ENCODE measurements at regions not wholly inside any gene's neighbourhood (a gene's known extent, or its start where the extent isn't known, plus 50 kb on each side); places are given as distances from the start of the nearest gene placed in this dataset.

GRCh38 chr10:36526033-36526432, 599.4 kb upstream of the ANKRD30A start:
- Histone ChIP-seq H3K4me3 (ENCODE audit: insufficient read depth, low read depth, low read length) (no peak overlapping the region), H2AFZ (replicated peaks; ENCODE audit: low read length, poor library complexity) (no peak overlapping the region), H4K91ac (ENCODE audit: insufficient read depth, low read depth, low read length) (no peak overlapping the region), H4K20me1 (ENCODE audit: insufficient read depth, low read length) (no peaks in the 10 kb centered on the region), H4K5ac (ENCODE audit: low read depth, low read length) (no peak overlapping the region), H3K36me3 (ENCODE audit: control insufficient read depth, insufficient read depth, low read length) (no peaks in the 10 kb centered on the region), H2BK5ac (ENCODE audit: low read depth, low read length, poor library complexity, severe bottlenecking) (no peak overlapping the region), H3K4me2 (ENCODE audit: low read depth, low read length) (no peak overlapping the region), H3K9ac (ENCODE audit: low read depth, low read length) (no peak overlapping the region), H2BK20ac (ENCODE audit: low read depth, low read length) (no peak overlapping the region), H3K23ac (ENCODE audit: low read depth, low read length) (no peak overlapping the region), H4K8ac (ENCODE audit: low read depth in 2 of 2, low read length in 2 of 2) (no peak overlapping the region), H2AK9ac (replicated peaks; ENCODE audit: low read depth, low read length, poor library complexity) (no peak overlapping the region), H3K9me3 (ENCODE audit: control insufficient read depth, insufficient read depth, low read length) (0 out of 2 replicates have a peak, but pooled peaks cover 2% of the 10 kb centered on the region), H3K9me1 (ENCODE audit: insufficient read depth, low read length) (no peaks in the 10 kb centered on the region), H3K27ac (ENCODE audit: insufficient read depth, low read length) (no peak overlapping the region), H2AK5ac (ENCODE audit: low read depth, low read length) (no peak overlapping the region), H3K14ac (replicated peaks; ENCODE audit: low read depth, low read length) (no peak overlapping the region), H3K79me1 (ENCODE audit: low read depth in 1 of 2, low read length in 2 of 2) (no peaks in the 10 kb centered on the region), H2BK120ac (ENCODE audit: low read depth, low read length) (no peak overlapping the region), H3K4ac (ENCODE audit: low read depth, low read length) (no peak overlapping the region), H3K56ac (ENCODE audit: extremely low read depth, insufficient read depth, low read length) (no peak overlapping the region), H2BK15ac (ENCODE audit: low read depth, low read length) (no peak overlapping the region), H3K4me1 (ENCODE audit: control insufficient read depth, insufficient read depth, low read length) (no peaks in the 10 kb centered on the region), H3K18ac (ENCODE audit: low read depth, low read length) (no peak overlapping the region), H3K27me3 (ENCODE audit: control insufficient read depth, insufficient read depth, low read length) (no peaks in the 10 kb centered on the region)
- no TSS peak for BruUV-seq (replicated peaks)
- ChIA-PET CTCF (no interaction called here), POLR2A (ENCODE audit: unreplicated experiment) (no interaction called here)
- intact Hi-C loops (cut with micrococcal nuclease), result no loop called here
- dilution Hi-C loops (cut with HindIII; ENCODE audit: low sequenced_read_pairs, unreplicated experiment), result no loop called here
- DNase-seq, result no peak
- in situ Hi-C loops (cut with MboI; ENCODE audit: low sequenced_read_pairs), result no loop called here
- no peak for ATAC-seq (ENCODE audit: low read depth)
- TF ChIP-seq ELK1 (IDR thresholded peaks at IDR 0.05; ENCODE audit: borderline replicate concordance, low read depth, low read length) (no peak), MAFK (IDR thresholded peaks at IDR 0.05; ENCODE audit: low read depth, low read length) (no peak), FOS (IDR thresholded peaks at IDR 0.05; ENCODE audit: low read depth, low read length) (no peak), SMC3 (IDR thresholded peaks at IDR 0.05; ENCODE audit: low read depth, low read length) (no peak), RCOR1 (IDR thresholded peaks at IDR 0.05; ENCODE audit: insufficient replicate concordance, low read length) (no peak), MAZ (IDR thresholded peaks at IDR 0.05; ENCODE audit: borderline replicate concordance, low read depth, low read length) (no peak), MXI1 (IDR thresholded peaks at IDR 0.05; ENCODE audit: borderline replicate concordance, low read depth, low read length) (no peak), RAD21 (IDR thresholded peaks at IDR 0.05; ENCODE audit: low read length) (no peak), POLR2A (IDR thresholded peaks at IDR 0.05; ENCODE audit: low read depth, low read length) (no peak), NFE2L2 (IDR thresholded peaks at IDR 0.05; ENCODE audit: low read depth, low read length) (no peak), CEBPB (IDR thresholded peaks at IDR 0.05; ENCODE audit: low read depth, low read length) (no peak), USF2 (IDR thresholded peaks at IDR 0.05; ENCODE audit: low read depth, low read length) (no peak)

Measured in IMR-90 (cell line).